IMR-90 (cell line): ENCODE measurements at regions not wholly inside any gene's neighbourhood (a gene's known extent, or its start where the extent isn't known, plus 50 kb on each side); places are given as distances from the start of the nearest gene placed in this dataset.

ENCODE experiments used
- ATAC-seq: fragments of 200-7000 bp; cut with Tn5 transposase; 2 replicates; pipeline ENCODE4 v1.9.1; 2020; ENCODE audit warnings: low read depth, mild to moderate bottlenecking, moderate library complexity
- BruUV-seq: library from RNA; stranded (reverse); fragments of 400-500 nt; replicated peaks from 2 replicates; lab custom pipeline; 2021; lab: Mats Ljungman, UMichigan
- CTCF ChIA-PET: fragments of 300-600 bp; formaldehyde crosslinking; extraction: SDS; loops from one replicate; lab custom pipeline; 2021; ENCODE audit warnings: antibody characterized with exemption; lab: Yijun Ruan, JAX
- POLR2A ChIA-PET: fragments of 300-600 bp; sonication (Branson Sonifier 250); formaldehyde crosslinking; loops from one replicate; lab custom pipeline; 2022; ENCODE audit warnings: antibody characterized with exemption; ENCODE audit not compliant: unreplicated experiment; lab: Charles Lee
- DNase-seq: peaks from one replicate; pipeline ENCODE4 v3.0.0; 2013
- H2AFZ ChIP-seq: replicated peaks from 2 replicates; pipeline ENCODE3; 2013; ENCODE audit warnings: low read length, mild to moderate bottlenecking; ENCODE audit not compliant: poor library complexity
- H2AK5ac ChIP-seq: 2 replicates; pipeline ENCODE4 v1.6.1; 2013; ENCODE audit warnings: low read depth, low read length, inconsistent platforms
- H2AK9ac ChIP-seq: replicated peaks from 2 replicates; pipeline ENCODE3; 2013; ENCODE audit warnings: mild to moderate bottlenecking, low read depth, low read length, moderate library complexity; ENCODE audit not compliant: poor library complexity
- H2BK120ac ChIP-seq: 2 replicates; pipeline ENCODE4 v1.6.1; 2013; ENCODE audit warnings: low read depth, low read length, inconsistent platforms
- H2BK15ac ChIP-seq: 3 replicates; pipeline ENCODE4 v1.6.1; 2013; ENCODE audit warnings: low read depth, low read length, inconsistent platforms
- H2BK20ac ChIP-seq: 2 replicates; pipeline ENCODE4 v1.6.1; 2013; ENCODE audit warnings: low read depth, mild to moderate bottlenecking, inconsistent platforms, low read length, moderate library complexity
- H2BK5ac ChIP-seq: 2 replicates; pipeline ENCODE4 v1.6.1; 2013; ENCODE audit warnings: mild to moderate bottlenecking, low read depth, low read length, inconsistent platforms; ENCODE audit not compliant: poor library complexity, severe bottlenecking
- H3K14ac ChIP-seq: replicated peaks from 2 replicates; pipeline ENCODE4 v1.6.1; 2013; ENCODE audit warnings: low read depth, low read length, inconsistent platforms
- H3K18ac ChIP-seq: 2 replicates; pipeline ENCODE4 v1.6.1; 2013; ENCODE audit warnings: low read depth, low read length, control low read depth
- H3K23ac ChIP-seq: 2 replicates; pipeline ENCODE4 v1.6.1; 2013; ENCODE audit warnings: low read depth, low read length, inconsistent platforms
- H3K27ac ChIP-seq: 2 replicates; pipeline ENCODE4 v1.5.1; 2013; ENCODE audit warnings: mild to moderate bottlenecking, control low read depth, low read length; ENCODE audit not compliant: insufficient read depth
- H3K27me3 ChIP-seq: 2 replicates; pipeline ENCODE4 v1.6.1; 2013; ENCODE audit warnings: low read length; ENCODE audit not compliant: control insufficient read depth, insufficient read depth
- H3K36me3 ChIP-seq: 2 replicates; pipeline ENCODE4 v1.6.1; 2013; ENCODE audit warnings: low read length, mixed read lengths; ENCODE audit not compliant: control insufficient read depth, insufficient read depth
- H3K4ac ChIP-seq: 2 replicates; pipeline ENCODE4 v1.6.1; 2013; ENCODE audit warnings: low read depth, low read length, inconsistent platforms
- H3K4me1 ChIP-seq: 2 replicates; pipeline ENCODE4 v1.6.1; 2013; ENCODE audit warnings: low read length, mixed read lengths; ENCODE audit not compliant: control insufficient read depth, insufficient read depth
- H3K4me2 ChIP-seq: 2 replicates; pipeline ENCODE4 v1.6.1; 2013; ENCODE audit warnings: low read depth, mild to moderate bottlenecking, control low read depth, low read length, moderate library complexity
- H3K4me3 ChIP-seq: 2 replicates; pipeline ENCODE4 v1.5.1; 2013; ENCODE audit warnings: low read depth, mild to moderate bottlenecking, control low read depth, low read length, moderate library complexity; ENCODE audit not compliant: insufficient read depth
- H3K56ac ChIP-seq: 2 replicates; pipeline ENCODE4 v1.6.1; 2013; ENCODE audit warnings: low read length, inconsistent platforms; ENCODE audit not compliant: insufficient read depth; ENCODE audit errors: extremely low read depth
- H3K79me1 ChIP-seq, 2 experiments: 2 replicates each; pipeline ENCODE4 v1.6.1; 2013; ENCODE audit warnings: low read length in 2 of 2, inconsistent platforms in 1 of 2, low read depth in 1 of 2
- H3K9ac ChIP-seq: 2 replicates; pipeline ENCODE4 v1.6.1; 2013; ENCODE audit warnings: low read depth, low read length, control low read depth
- H3K9me1 ChIP-seq: 2 replicates; pipeline ENCODE4 v1.6.1; 2013; ENCODE audit warnings: low read length, inconsistent platforms; ENCODE audit not compliant: insufficient read depth
- H3K9me3 ChIP-seq: 2 replicates; pipeline ENCODE4 v1.6.1; 2013; ENCODE audit warnings: low read length; ENCODE audit not compliant: control insufficient read depth, insufficient read depth
- H4K20me1 ChIP-seq: 2 replicates; pipeline ENCODE4 v1.6.1; 2013; ENCODE audit warnings: low read length, inconsistent platforms; ENCODE audit not compliant: insufficient read depth
- H4K5ac ChIP-seq: 2 replicates; pipeline ENCODE4 v1.6.1; 2013; ENCODE audit warnings: mild to moderate bottlenecking, low read depth, low read length, control low read depth
- H4K8ac ChIP-seq, 2 experiments: 2 replicates each; pipeline ENCODE4 v1.6.1; 2013; ENCODE audit warnings: low read depth in 2 of 2, low read length in 2 of 2, control low read depth in 1 of 2, inconsistent platforms in 1 of 2
- H4K91ac ChIP-seq: 2 replicates; pipeline ENCODE4 v1.6.1; 2013; ENCODE audit warnings: low read depth, low read length, inconsistent platforms; ENCODE audit not compliant: insufficient read depth
- BHLHE40 ChIP-seq: fragments of 150-350 bp; IDR thresholded peaks from 2 replicates; pipeline ENCODE4 v1.6.1; 2016; ENCODE audit warnings: mild to moderate bottlenecking, low read depth, low read length
- ELK1 ChIP-seq: fragments of 150-350 bp; IDR thresholded peaks from 2 replicates; pipeline ENCODE4 v1.6.1; 2016; ENCODE audit warnings: low read depth, mild to moderate bottlenecking, low read length, moderate library complexity, borderline replicate concordance
- WGBS, 2 experiments: methylation state at CpG; one replicate each; pipeline versions ENCODE4 v1.1.5 to v1.1.7; 2013; ENCODE audit warnings: missing lambda C conversion rate in 2 of 2; ENCODE audit not compliant: insufficient read length in 1 of 2; ENCODE audit errors: extremely low coverage in 2 of 2; 5-methylcytosine and 5-hydroxymethylcytosine counted together
- dilution Hi-C: fragments of 300-500 bp; cut with HindIII; formaldehyde crosslinking; loops from one replicate; pipeline ENCODE4 v1.14.3; 2018; ENCODE audit warnings: low sequenced_read_pairs; ENCODE audit not compliant: unreplicated experiment
- in situ Hi-C: fragments of 300-500 bp; cut with MboI; formaldehyde crosslinking; loops from 3 replicates; pipeline ENCODE4 v1.14.3; 2019; ENCODE audit warnings: low sequenced_read_pairs, inconsistent platforms, mixed read lengths
- intact Hi-C: fragments of 100-400 bp; cut with micrococcal nuclease; formaldehyde crosslinking; loops from 2 replicates; pipeline ENCODE4 v1.10.0; 2022

- intact Hi-C loops (no loop called here), in situ Hi-C loops (no loop called here), dilution Hi-C loops (no loop called here)
- Histone ChIP-seq H2BK15ac (0 out of 3 replicates have a peak overlapping the region, but pooled peaks have one; percentile 44), H3K9me3 (no peaks in the 10 kb centered on the region), H3K27ac (no peak overlapping the region), H2BK5ac (no peak overlapping the region), H3K14ac (peak overlapping the region; percentile 40; the same call in 1 of the 2 replicates), H2AFZ (peak overlapping the region; percentile 83), H2AK9ac (peak overlapping the region; percentile 66), H3K4me2 (peak overlapping the region; percentile 55; the same call in 1 of the 2 replicates), H3K4me3 (no peak overlapping the region), H4K91ac (no peak overlapping the region), H4K5ac (no peak overlapping the region), H2AK5ac (0 out of 2 replicates have a peak overlapping the region, but pooled peaks have one; percentile 9), H3K18ac (peak overlapping the region; percentile 52; the same call in 1 of the 2 replicates), H3K36me3 (no peaks in the 10 kb centered on the region), H4K8ac (no peak overlapping the region; a peak in 1 of 4 replicates), H3K79me1 (no peaks in the 10 kb centered on the region), H3K27me3 (no peaks in the 10 kb centered on the region), H3K9ac (no peak overlapping the region), H3K23ac (no peak overlapping the region), H2BK120ac (peak overlapping the region; percentile 53), H2BK20ac (0 out of 2 replicates have a peak overlapping the region, but pooled peaks have one; percentile 14), H4K20me1 (no peaks in the 10 kb centered on the region), H3K4me1 (peaks cover 11% of the 10 kb centered on the region), H3K9me1 (peaks cover 7% of the 10 kb centered on the region), H3K4ac (peak overlapping the region; percentile 5; the same call in 1 of the 2 replicates), H3K56ac (no peak overlapping the region)
- TF ChIP-seq ELK1 (no peak), BHLHE40 (0 out of 2 replicates have a peak, but pooled peaks have one; percentile 21)
- ATAC-seq (peak; percentile 67), DNase-seq (peak; percentile 46)
- 80% methylated on average over 2 of the region's 9 CpGs; no CpG with 5 or more reads in 1 of the 2 experiments for WGBS, 2 experiments
- ChIA-PET CTCF (no interaction called here), POLR2A (no interaction called here)
- BruUV-seq, result no TSS peak
Measured at GRCh38 chr6:118748311-118749062, 97.1 kb upstream of the CEP85L start.
